Fibroblast of the aortic adventitia (primary cell): ENCODE measurements at regions not wholly inside any gene's neighbourhood (a gene's known extent, or its start where the extent isn't known, plus 50 kb on each side); places are given as distances from the start of the nearest gene placed in this dataset.
"Not testable (repeated sequence)": the region's sequence is repeated elsewhere in the genome, so short reads cannot be mapped to it uniquely, and the experiment has no call there.

Source experiments
- DNase-seq: peaks from one replicate; pipeline ENCODE4 v3.0.0-alpha.2; 2010; ENCODE audit warnings: low read depth
- H3K4me3 ChIP-seq: 2 replicates; pipeline ENCODE4 v1.5.1; 2011; ENCODE audit warnings: low read depth, mild to moderate bottlenecking, control low read depth, low read length, moderate library complexity
- CTCF ChIP-seq: IDR thresholded peaks from 2 replicates; pipeline ENCODE4 v1.5.1; 2011; ENCODE audit warnings: mild to moderate bottlenecking, low read length, control low read depth, inconsistent platforms; ENCODE audit not compliant: insufficient read depth

- DNase-seq, result no peak
- no peak overlapping the region for H3K4me3 ChIP-seq
- no peak for TF ChIP-seq CTCF
These were observed 202.5 kb downstream of the NUFIP1 start for GRCh38 chr13:44786756-44787155.

- TF ChIP-seq CTCF, result no peak
- H3K4me3 ChIP-seq, result no peak overlapping the region
- no peak for DNase-seq
These were observed 203.9 kb downstream of the NUFIP1 start for GRCh38 chr13:44785401-44785800.

GRCh38 chr13:44784708-44785080 is 204.6 kb downstream of the NUFIP1 start:
- H3K4me3 ChIP-seq, result no peak overlapping the region
- no peak for TF ChIP-seq CTCF
- no peak for DNase-seq

- TF ChIP-seq CTCF, result no peak
- DNase-seq, result no peak
- H3K4me3 ChIP-seq, result no peak overlapping the region
These were observed 205.1 kb downstream of the NUFIP1 start for GRCh38 chr13:44783994-44784707.

- DNase-seq, result no peak
- TF ChIP-seq CTCF, result no peak
These were observed 204.6 kb upstream of the TSC22D1 start for GRCh38 chr13:44780591-44781280.

GRCh38 chr13:44778761-44779484 is 202.8 kb upstream of the TSC22D1 start:
- TF ChIP-seq CTCF, result no peak
- H3K4me3 ChIP-seq, result no peak overlapping the region
- no peak for DNase-seq

More at GRCh38 chr13:44780591-44781280, 204.6 kb upstream of the TSC22D1 start:
- no peak overlapping the region for H3K4me3 ChIP-seq

- not testable (repeated sequence) for H3K4me3 ChIP-seq, DNase-seq
These were observed 199.2 kb upstream of the TSC22D1 start for GRCh38 chr13:44775290-44775689.
